Lung (tissue), 11 donors: ENCODE measurements at regions not wholly inside any gene's neighbourhood (a gene's known extent, or its start where the extent isn't known, plus 50 kb on each side); places are given as distances from the start of the nearest gene placed in this dataset.
A peak's percentile ranks its signal among the peaks of the same experiment; 100 is the strongest.

Source experiments
- ATAC-seq: fragments of 200-7000 bp; cut with Tn5 transposase; one replicate; pipeline ENCODE4 v1.9.1; 2020; ENCODE audit warnings: moderate number of reproducible peaks; ENCODE audit not compliant: insufficient read depth, low FRiP score
- DNase-seq, 3 donors: peaks; one replicate each; pipeline ENCODE4 v3.0.0-alpha.2; 2013 to 2017
- H3K27ac ChIP-seq, 2 donors: one replicate each; pipeline ENCODE4 v1.5.1; 2013; ENCODE audit warnings: mild to moderate bottlenecking in 2 of 2, moderate library complexity in 2 of 2, control low read depth in 1 of 2, inconsistent platforms in 1 of 2, low read depth in 1 of 2, low read length in 1 of 2
- H3K27me3 ChIP-seq, 3 donors: one replicate each; pipeline ENCODE4 v1.5.1; 2013; ENCODE audit warnings: low read length in 2 of 3; ENCODE audit not compliant: control insufficient read depth in 3 of 3, insufficient read depth in 3 of 3
- H3K36me3 ChIP-seq, 4 donors: one replicate each; pipeline ENCODE4 v1.5.1; 2013; ENCODE audit warnings: low read length in 4 of 4, mild to moderate bottlenecking in 1 of 4, moderate library complexity in 1 of 4; ENCODE audit not compliant: control insufficient read depth in 4 of 4, insufficient read depth in 4 of 4
- H3K4me1 ChIP-seq, 5 donors: one replicate each; pipeline ENCODE4 v1.5.1; 2013; ENCODE audit warnings: low read length in 5 of 5, mild to moderate bottlenecking in 2 of 5, moderate library complexity in 1 of 5; ENCODE audit not compliant: control insufficient read depth in 5 of 5, insufficient read depth in 5 of 5
- H3K4me3 ChIP-seq: one replicate; pipeline ENCODE4 v1.5.1; 2013; ENCODE audit warnings: mild to moderate bottlenecking, control low read depth, moderate library complexity
- H3K9ac ChIP-seq, 2 donors: one replicate each; pipeline ENCODE4 v1.5.1; 2013; ENCODE audit warnings: low read length in 2 of 2, control low read depth in 1 of 2; ENCODE audit not compliant: insufficient read depth in 1 of 2
- H3K9me3 ChIP-seq, 4 donors: one replicate each; pipeline ENCODE4 v1.5.1; 2013; ENCODE audit warnings: low read length in 3 of 4, mild to moderate bottlenecking in 1 of 4, moderate library complexity in 1 of 4; ENCODE audit not compliant: control insufficient read depth in 4 of 4, insufficient read depth in 3 of 4
- WGBS, 2 donors: extraction: QIAGEN DNeasy Blood & Tissue Kit; methylation state at CpG; one replicate each; pipeline ENCODE4 v1.1.7; 2013; 5-methylcytosine and 5-hydroxymethylcytosine counted together
- TF ChIP-seq, protein P1 (sequence below): IDR thresholded peaks from 2 replicates; pipeline ENCODE4 v1.5.1; 2012; ENCODE audit warnings: mild to moderate bottlenecking; ENCODE audit errors: control extremely low read depth, extremely low read depth
- donor health status: control.
- donor health status: control.
- donor health status: Bipolar disorder and iron deficiency.
- donor health status: healthy.
- donor health status: DM: yes; HTN: yes; CAD: no.

DNA sequence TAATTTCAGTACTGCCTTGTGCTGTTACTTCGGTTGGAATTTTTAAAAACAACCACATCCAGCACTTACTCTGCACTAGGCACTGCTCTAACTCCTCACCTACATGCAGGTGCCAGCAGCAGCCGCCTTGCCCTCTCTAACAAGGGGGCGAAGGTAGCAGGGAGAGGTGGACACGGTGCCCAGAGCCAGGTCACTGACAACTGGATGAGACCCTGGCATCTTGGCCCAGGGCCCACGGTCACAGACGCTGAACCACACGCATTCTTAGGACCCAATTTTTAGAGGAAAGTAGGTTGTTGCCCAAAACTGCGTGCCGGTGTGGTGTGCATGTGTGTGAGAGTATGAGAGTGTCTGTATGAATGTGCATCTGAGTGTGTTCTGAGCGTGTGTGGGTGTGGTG lies 63.4 kb upstream of the GATA2 start:
- Histone ChIP-seq H3K27ac (peak overlapping the region in 1 of 2 donors; percentile 86), H3K27me3 (peaks cover 0 to 23% (median 0%) of the 10 kb centered on the region in 3 donors), H3K9me3 (peaks cover 0 to 2% (median 0%) of the 10 kb centered on the region in 4 donors), H3K4me3 (no peak overlapping the region), H3K9ac (no peak overlapping the region), H3K4me1 (peaks cover 0 to 7% (median 0%) of the 10 kb centered on the region in 5 donors), H3K36me3 (no peaks in the 10 kb centered on the region)
- TF ChIP-seq, protein P1, sequence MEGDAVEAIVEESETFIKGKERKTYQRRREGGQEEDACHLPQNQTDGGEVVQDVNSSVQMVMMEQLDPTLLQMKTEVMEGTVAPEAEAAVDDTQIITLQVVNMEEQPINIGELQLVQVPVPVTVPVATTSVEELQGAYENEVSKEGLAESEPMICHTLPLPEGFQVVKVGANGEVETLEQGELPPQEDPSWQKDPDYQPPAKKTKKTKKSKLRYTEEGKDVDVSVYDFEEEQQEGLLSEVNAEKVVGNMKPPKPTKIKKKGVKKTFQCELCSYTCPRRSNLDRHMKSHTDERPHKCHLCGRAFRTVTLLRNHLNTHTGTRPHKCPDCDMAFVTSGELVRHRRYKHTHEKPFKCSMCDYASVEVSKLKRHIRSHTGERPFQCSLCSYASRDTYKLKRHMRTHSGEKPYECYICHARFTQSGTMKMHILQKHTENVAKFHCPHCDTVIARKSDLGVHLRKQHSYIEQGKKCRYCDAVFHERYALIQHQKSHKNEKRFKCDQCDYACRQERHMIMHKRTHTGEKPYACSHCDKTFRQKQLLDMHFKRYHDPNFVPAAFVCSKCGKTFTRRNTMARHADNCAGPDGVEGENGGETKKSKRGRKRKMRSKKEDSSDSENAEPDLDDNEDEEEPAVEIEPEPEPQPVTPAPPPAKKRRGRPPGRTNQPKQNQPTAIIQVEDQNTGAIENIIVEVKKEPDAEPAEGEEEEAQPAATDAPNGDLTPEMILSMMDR = no peak
- 52 to 61% methylated on average over 10 of the region's 10 CpGs for WGBS, 2 donors
- DNase-seq = no peak
- ATAC-seq = no peak

DNA sequence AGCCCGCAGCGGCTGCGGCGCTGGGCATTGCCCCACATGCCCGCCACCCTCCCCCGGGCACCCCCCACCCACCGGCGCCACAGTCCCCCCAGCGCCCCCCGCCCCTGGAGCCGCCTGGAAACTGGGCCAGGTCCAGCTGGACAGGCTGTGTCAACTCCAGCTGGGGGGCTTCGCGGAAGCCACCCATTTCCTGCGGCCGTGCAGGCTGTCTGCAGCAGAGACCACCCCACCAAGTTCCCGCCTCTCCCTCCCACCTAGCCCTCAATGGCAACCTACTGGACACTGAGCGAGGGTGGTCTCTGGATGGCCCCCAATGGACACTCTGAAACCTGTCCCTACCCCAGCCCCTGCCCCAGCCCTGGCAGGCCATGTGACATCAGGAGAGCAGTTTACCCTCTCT lies 62.8 kb upstream of the GATA2 start:
- DNase-seq (peak in 2 of 3 donors; percentile 40 to 62), ATAC-seq (no peak)
- Histone ChIP-seq H3K27ac (peak overlapping the region; percentile 36 to 86), H3K4me3 (no peak overlapping the region), H3K27me3 (peaks cover 0 to 23% (median 0%) of the 10 kb centered on the region in 3 donors), H3K9me3 (peaks cover 0 to 2% (median 0%) of the 10 kb centered on the region in 4 donors), H3K9ac (no peak overlapping the region), H3K36me3 (no peaks in the 10 kb centered on the region), H3K4me1 (peaks cover 0 to 7% (median 0%) of the 10 kb centered on the region in 5 donors)
- TF ChIP-seq, protein P1 = no peak
- WGBS, 2 donors = 17 to 24% methylated on average over 13 to 17 of the region's 17 CpGs

DNA sequence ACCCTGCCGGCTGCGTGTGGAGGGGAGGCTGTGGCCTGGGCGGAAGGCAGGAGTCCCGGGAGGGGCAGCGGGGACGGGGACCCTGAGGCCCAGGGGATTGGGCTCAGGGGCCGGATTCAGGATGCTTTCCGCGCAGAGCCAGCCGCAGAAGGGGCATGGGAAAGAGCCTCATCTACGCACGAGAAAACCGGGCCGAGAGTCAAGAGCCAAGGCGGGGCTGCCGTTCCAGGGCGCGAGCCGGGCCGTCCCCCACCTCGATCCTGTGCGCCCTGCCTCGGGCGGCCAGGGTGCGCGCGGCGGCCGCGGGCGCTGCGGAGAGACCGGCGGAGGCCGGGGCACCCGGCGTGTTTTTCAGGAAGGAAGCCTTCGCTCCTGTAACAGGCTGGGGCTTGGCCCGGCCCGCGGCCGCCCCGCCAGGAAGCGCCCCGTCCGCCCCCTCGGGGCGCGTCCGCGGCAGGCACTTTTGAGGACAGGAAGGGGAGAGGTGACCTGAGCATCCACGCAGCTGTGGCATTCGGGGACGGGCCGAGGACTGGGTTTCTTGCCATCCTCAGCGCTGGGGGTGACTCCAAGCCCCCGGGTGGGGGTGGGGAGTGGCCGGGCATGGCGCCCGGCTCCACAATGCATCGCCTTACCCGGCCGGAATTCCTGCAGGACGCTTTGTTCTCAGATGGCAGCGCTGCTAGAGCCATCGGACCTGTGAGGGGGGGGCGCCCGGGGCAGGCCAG lies 62.3 kb upstream of the GATA2 start:
- DNase-seq = peak; percentile 68 to 75 (median 70)
- ATAC-seq = peak; percentile 27
- Histone ChIP-seq H3K9ac (no peak overlapping the region), H3K9me3 (peaks cover 0 to 2% (median 0%) of the 10 kb centered on the region in 4 donors), H3K27ac (peak overlapping the region; percentile 77 to 82), H3K4me3 (no peak overlapping the region), H3K4me1 (peaks cover 0 to 7% (median 0%) of the 10 kb centered on the region in 5 donors), H3K36me3 (no peaks in the 10 kb centered on the region), H3K27me3 (peaks cover 0 to 23% (median 0%) of the 10 kb centered on the region in 3 donors)
- 2 to 3% methylated on average over 43 to 68 of the region's 68 CpGs for WGBS, 2 donors
- TF ChIP-seq, protein P1 = no peak
